Glomerular visceral epithelial cell (primary cell): ENCODE measurements at regions not wholly inside any gene's neighbourhood (a gene's known extent, or its start where the extent isn't known, plus 50 kb on each side); places are given as distances from the start of the nearest gene placed in this dataset.
"Not testable (repeated sequence)": the region's sequence is repeated elsewhere in the genome, so short reads cannot be mapped to it uniquely, and the experiment has no call there.

Experiments used
- DNase-seq: peaks from one replicate; pipeline ENCODE4 v3.0.0-alpha.2; 2016; ENCODE audit errors: extremely low spot score

- DNase-seq, result no peak
These were observed 111.4 kb upstream of the JCAD start for GRCh38 chr10:30170814-30171213.

- DNase-seq, result no peak
These were observed 110.8 kb upstream of the JCAD start for GRCh38 chr10:30170146-30170545.

- no peak for DNase-seq
These were observed 110.0 kb upstream of the JCAD start for GRCh38 chr10:30169342-30169741.

- peak; percentile 9 for DNase-seq
These were observed 107.5 kb upstream of the JCAD start for GRCh38 chr10:30166929-30167328.

- not testable (repeated sequence) for DNase-seq
These were observed 104.0 kb upstream of the JCAD start for GRCh38 chr10:30163410-30163809.

GRCh38 chr10:30162796-30163195, 103.4 kb upstream of the JCAD start:
- DNase-seq, result not testable (repeated sequence)

- DNase-seq, result no peak
These were observed 101.0 kb upstream of the JCAD start for GRCh38 chr10:30160271-30160982.

- not testable (repeated sequence) for DNase-seq
These were observed 100.2 kb upstream of the JCAD start for GRCh38 chr10:30159614-30160013.

- no peak for DNase-seq
These were observed 99.1 kb upstream of the JCAD start for GRCh38 chr10:30158325-30158960.

- no peak for DNase-seq
These were observed 96.0 kb upstream of the JCAD start for GRCh38 chr10:30155401-30155800.

GRCh38 chr10:30154561-30154960, 95.2 kb upstream of the JCAD start:
- no peak for DNase-seq

- DNase-seq, result no peak
These were observed 94.7 kb upstream of the JCAD start for GRCh38 chr10:30154126-30154525.

GRCh38 chr10:30151581-30152389, 92.4 kb upstream of the JCAD start:
- DNase-seq, result peak; percentile 90

- DNase-seq, result no peak
These were observed 82.0 kb upstream of the JCAD start for GRCh38 chr10:30141423-30141822.

- no peak for DNase-seq
These were observed 75.0 kb upstream of the JCAD start for GRCh38 chr10:30134171-30134945.

- no peak for DNase-seq
These were observed 73.8 kb upstream of the JCAD start for GRCh38 chr10:30133198-30133597.

GRCh38 chr10:30131369-30131768, 72.0 kb upstream of the JCAD start:
- not testable (repeated sequence) for DNase-seq

GRCh38 chr10:30129326-30129725, 69.9 kb upstream of the JCAD start:
- not testable (repeated sequence) for DNase-seq

GRCh38 chr10:30127120-30127541, 67.7 kb upstream of the JCAD start:
- no peak for DNase-seq

GRCh38 chr10:30125496-30125895, 66.1 kb upstream of the JCAD start:
- DNase-seq, result no peak

- no peak for DNase-seq
These were observed 65.3 kb upstream of the JCAD start for GRCh38 chr10:30124704-30125103.

GRCh38 chr10:30121401-30121800, 62.0 kb upstream of the JCAD start:
- no peak for DNase-seq
